ENCODE measurements at regions not wholly inside any gene's neighbourhood (a gene's known extent, or its start where the extent isn't known, plus 50 kb on each side); places are given as distances from the start of the nearest gene placed in this dataset.

DNA sequence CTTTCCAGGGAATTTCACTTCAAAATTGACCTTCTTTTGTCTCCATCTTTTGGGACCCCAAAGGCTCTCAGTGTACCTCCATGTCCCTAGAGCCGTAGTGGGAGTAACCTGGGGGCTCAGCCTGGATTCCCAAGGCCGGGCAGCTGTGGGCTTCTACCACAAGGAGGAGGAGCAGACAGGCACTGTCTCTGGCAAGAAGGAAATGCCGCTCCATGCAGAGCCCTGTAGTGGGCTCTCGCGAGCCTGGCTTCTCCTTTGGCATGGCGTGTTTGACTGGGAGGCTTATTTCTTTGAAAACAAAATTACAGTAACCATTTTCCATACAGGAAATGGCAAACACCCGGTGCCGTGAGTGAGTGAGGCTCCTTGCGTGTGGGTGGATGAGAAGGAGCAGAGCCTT, 76.8 kb upstream of the FAM180A start:
- TF ChIP-seq RAD21 (IDR thresholded peaks at IDR 0.05; ENCODE audit: low read depth): no peak
- TF ChIP-seq CREB1 (IDR thresholded peaks at IDR 0.05; ENCODE audit: low read depth): no peak
- TF ChIP-seq NFIC (IDR thresholded peaks at IDR 0.05): no peak
- TF ChIP-seq EGR1 (IDR thresholded peaks at IDR 0.05): no peak
- TF ChIP-seq EP300 (IDR thresholded peaks at IDR 0.05; ENCODE audit: borderline replicate concordance): no peak
- TF ChIP-seq CEBPB (IDR thresholded peaks at IDR 0.05): no peak
- no peak for TF ChIP-seq TCF12 (IDR thresholded peaks at IDR 0.05; ENCODE audit: low read depth)
- TF ChIP-seq FOXM1 (IDR thresholded peaks at IDR 0.05; ENCODE audit: borderline replicate concordance, low read depth): no peak
- TF ChIP-seq, protein P1, sequence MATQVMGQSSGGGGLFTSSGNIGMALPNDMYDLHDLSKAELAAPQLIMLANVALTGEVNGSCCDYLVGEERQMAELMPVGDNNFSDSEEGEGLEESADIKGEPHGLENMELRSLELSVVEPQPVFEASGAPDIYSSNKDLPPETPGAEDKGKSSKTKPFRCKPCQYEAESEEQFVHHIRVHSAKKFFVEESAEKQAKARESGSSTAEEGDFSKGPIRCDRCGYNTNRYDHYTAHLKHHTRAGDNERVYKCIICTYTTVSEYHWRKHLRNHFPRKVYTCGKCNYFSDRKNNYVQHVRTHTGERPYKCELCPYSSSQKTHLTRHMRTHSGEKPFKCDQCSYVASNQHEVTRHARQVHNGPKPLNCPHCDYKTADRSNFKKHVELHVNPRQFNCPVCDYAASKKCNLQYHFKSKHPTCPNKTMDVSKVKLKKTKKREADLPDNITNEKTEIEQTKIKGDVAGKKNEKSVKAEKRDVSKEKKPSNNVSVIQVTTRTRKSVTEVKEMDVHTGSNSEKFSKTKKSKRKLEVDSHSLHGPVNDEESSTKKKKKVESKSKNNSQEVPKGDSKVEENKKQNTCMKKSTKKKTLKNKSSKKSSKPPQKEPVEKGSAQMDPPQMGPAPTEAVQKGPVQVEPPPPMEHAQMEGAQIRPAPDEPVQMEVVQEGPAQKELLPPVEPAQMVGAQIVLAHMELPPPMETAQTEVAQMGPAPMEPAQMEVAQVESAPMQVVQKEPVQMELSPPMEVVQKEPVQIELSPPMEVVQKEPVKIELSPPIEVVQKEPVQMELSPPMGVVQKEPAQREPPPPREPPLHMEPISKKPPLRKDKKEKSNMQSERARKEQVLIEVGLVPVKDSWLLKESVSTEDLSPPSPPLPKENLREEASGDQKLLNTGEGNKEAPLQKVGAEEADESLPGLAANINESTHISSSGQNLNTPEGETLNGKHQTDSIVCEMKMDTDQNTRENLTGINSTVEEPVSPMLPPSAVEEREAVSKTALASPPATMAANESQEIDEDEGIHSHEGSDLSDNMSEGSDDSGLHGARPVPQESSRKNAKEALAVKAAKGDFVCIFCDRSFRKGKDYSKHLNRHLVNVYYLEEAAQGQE (IDR thresholded peaks at IDR 0.05; ENCODE audit: low read depth): no peak
- no peak for TF ChIP-seq ZBTB7A (IDR thresholded peaks at IDR 0.05; ENCODE audit: low read depth)
- TF ChIP-seq, protein P2, sequence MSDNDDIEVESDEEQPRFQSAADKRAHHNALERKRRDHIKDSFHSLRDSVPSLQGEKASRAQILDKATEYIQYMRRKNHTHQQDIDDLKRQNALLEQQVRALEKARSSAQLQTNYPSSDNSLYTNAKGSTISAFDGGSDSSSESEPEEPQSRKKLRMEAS (IDR thresholded peaks at IDR 0.05): no peak

DNA sequence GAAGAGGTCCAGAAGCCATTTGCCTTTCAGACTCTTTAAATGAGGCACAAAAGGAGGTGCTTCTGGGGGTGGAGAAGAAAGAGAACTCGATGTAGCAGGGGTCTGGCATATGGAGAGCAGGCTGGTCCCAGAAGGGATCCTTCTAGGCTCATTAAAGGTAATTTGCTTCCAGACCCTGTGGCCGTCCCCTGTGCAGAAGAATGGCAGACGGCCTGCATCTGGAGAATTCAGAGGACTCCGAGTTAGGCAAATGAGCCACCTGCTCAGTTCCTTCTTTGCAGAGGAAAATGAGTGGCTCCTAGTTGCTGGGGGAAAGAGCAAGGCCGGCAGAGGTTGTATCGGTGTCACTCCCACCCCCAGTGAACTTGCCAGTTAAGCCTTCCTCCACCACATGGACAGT, 73.8 kb upstream of the FAM180A start:
- TF ChIP-seq ZBTB7A (IDR thresholded peaks at IDR 0.05; ENCODE audit: low read depth): no peak
- TF ChIP-seq, protein P3, sequence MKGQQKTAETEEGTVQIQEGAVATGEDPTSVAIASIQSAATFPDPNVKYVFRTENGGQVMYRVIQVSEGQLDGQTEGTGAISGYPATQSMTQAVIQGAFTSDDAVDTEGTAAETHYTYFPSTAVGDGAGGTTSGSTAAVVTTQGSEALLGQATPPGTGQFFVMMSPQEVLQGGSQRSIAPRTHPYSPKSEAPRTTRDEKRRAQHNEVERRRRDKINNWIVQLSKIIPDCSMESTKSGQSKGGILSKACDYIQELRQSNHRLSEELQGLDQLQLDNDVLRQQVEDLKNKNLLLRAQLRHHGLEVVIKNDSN (IDR thresholded peaks at IDR 0.05): no peak
- no peak for TF ChIP-seq CEBPB (IDR thresholded peaks at IDR 0.05)
- no peak for TF ChIP-seq TCF12 (IDR thresholded peaks at IDR 0.05; ENCODE audit: low read depth)
- no peak for TF ChIP-seq EP300 (IDR thresholded peaks at IDR 0.05; ENCODE audit: borderline replicate concordance)
- TF ChIP-seq RAD21 (IDR thresholded peaks at IDR 0.05; ENCODE audit: low read depth): no peak
- TF ChIP-seq, protein P1 (IDR thresholded peaks at IDR 0.05; ENCODE audit: low read depth): no peak
- no peak for TF ChIP-seq FOXM1 (IDR thresholded peaks at IDR 0.05; ENCODE audit: borderline replicate concordance, low read depth)

DNA sequence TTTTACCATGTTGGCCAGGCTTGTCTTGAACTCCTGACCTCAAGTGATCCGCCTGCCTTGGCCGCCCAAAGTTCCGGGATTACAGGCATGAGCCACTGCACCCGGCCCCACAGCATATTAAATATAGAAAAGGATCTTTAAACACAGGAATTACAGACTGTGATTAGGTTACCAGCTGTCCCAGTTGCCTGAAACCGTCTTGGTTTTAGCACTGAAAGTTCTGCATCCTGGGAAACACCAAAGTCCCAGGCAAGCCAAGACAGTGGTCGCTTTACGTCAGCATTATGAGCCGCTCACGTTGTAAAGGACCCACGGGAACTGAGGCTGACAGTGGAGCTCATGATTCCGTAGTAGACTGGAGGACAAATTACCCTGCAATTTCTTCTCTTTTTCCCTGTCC, 69.0 kb upstream of the FAM180A start:
- no peak for TF ChIP-seq CEBPB (IDR thresholded peaks at IDR 0.05)

DNA sequence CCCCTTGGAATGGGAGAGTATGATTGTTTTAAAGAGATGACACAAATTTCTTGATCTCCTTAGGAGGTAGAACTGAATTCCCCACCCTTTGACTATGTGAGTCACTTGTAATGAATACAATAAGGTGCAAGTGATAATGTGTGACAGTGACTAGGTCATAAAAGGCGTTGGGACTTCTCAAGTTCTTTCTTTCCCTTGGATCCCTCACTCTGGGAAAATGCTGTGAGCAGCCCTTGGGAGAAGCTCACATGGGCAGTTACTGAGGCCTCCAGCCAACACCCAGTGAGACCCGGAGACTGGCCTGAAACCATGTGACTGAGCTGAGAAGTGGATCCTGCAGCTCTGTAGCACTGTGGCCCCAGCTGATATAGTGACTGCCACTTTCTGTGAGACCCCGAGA, 66.4 kb upstream of the FAM180A start:
- TF ChIP-seq FOXM1 (IDR thresholded peaks at IDR 0.05; ENCODE audit: borderline replicate concordance, low read depth) (no peak), EP300 (IDR thresholded peaks at IDR 0.05; ENCODE audit: borderline replicate concordance) (no peak), TAF1 (IDR thresholded peaks at IDR 0.05; ENCODE audit: low read depth) (no peak), CREB1 (IDR thresholded peaks at IDR 0.05; ENCODE audit: low read depth) (no peak)

DNA sequence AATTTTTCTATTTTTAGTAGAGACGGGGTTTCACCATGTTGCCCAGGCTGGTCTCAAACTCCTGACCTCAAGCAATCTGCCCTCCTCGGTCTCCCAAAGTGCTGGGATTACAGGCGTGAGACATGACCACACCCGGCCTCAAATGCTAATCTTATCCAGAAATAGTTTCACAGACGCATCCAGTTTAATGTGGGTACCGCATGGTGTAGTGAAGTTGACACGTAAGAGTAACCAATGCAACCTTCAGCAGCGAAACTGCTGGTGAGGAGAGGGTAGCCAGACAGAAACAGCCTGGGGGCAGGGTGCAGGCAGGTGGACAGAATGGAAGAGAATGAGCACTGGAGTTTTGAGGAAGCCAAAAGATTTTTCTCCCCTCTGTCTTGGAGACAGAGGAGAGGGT, 63.5 kb upstream of the FAM180A start:
- TF ChIP-seq TCF12 (IDR thresholded peaks at IDR 0.05; ENCODE audit: low read depth) (no peak), EGR1 (IDR thresholded peaks at IDR 0.05) (no peak), ZBTB7A (IDR thresholded peaks at IDR 0.05; ENCODE audit: low read depth) (no peak), TAF1 (IDR thresholded peaks at IDR 0.05; ENCODE audit: low read depth) (no peak), CEBPB (IDR thresholded peaks at IDR 0.05) (no peak)
- TF ChIP-seq, protein P3 (IDR thresholded peaks at IDR 0.05): no peak

DNA sequence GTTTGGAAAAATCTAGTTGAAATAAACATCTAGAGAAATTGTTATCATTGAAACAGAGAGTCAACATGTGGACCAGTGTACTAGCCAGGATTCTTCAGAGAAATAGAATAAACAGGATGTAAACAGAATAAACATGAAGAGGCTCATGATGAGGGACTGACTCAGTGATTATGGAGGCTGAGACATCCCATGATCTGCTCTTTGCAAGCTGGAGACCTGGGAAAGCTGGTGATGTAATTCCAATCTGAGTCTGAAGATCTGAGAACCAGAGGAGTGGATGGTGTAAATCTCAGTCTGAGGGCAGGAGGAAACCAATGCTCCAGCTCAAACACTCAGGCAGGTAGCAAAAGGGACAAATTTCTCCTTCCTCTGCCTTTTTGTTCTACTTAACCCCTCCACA, 62.9 kb upstream of the FAM180A start:
- TF ChIP-seq, protein P3 (IDR thresholded peaks at IDR 0.05): no peak
- no peak for TF ChIP-seq TAF1 (IDR thresholded peaks at IDR 0.05; ENCODE audit: low read depth)
- TF ChIP-seq YY1 (IDR thresholded peaks at IDR 0.05; ENCODE audit: low read depth): no peak
- TF ChIP-seq, protein P1 (IDR thresholded peaks at IDR 0.05; ENCODE audit: low read depth): no peak
- TF ChIP-seq EP300 (IDR thresholded peaks at IDR 0.05; ENCODE audit: borderline replicate concordance): no peak
- no peak for TF ChIP-seq NFIC (IDR thresholded peaks at IDR 0.05)
- TF ChIP-seq CEBPB (IDR thresholded peaks at IDR 0.05): no peak
